Lower leg skin (tissue), 3 donors: ENCODE measurements at regions not wholly inside any gene's neighbourhood (a gene's known extent, or its start where the extent isn't known, plus 50 kb on each side); places are given as distances from the start of the nearest gene placed in this dataset.

ENCODE experiments used
- POLR2A ChIP-seq, 2 donors: fragments of 450-650 bp; IDR thresholded peaks; one replicate each; pipeline ENCODE4 v1.6.1; 2016 to 2017; ENCODE audit warnings: antibody characterized with exemption in 2 of 2, mild to moderate bottlenecking in 1 of 2, moderate library complexity in 1 of 2
- TF ChIP-seq, protein P1 (sequence below), 3 donors: fragments of 450-650 bp; IDR thresholded peaks; one replicate each; pipeline ENCODE4 v1.5.1; 2016; ENCODE audit warnings: antibody characterized with exemption in 3 of 3, mild to moderate bottlenecking in 3 of 3, moderate library complexity in 2 of 3

DNA sequence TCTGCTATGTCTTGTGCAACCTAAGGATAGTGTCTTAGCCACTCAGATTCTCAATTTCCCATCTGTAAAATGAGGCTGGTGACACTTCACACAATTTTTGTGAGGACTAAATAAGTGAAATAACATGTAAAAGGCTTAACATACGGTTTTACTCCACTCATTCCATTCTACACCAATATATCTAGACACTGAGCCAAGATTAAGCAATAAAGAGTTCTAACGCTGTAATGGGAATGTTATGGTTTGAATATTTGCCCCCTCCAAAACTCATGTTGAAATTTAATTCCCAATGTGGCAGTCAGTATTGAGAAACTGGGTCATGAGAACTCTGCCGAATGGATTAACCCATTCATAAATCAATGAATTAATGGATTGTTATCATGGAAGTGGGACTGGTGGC lies 301.0 kb downstream of the HACE1 start:
- TF ChIP-seq POLR2A (IDR thresholded peaks at IDR 0.05) = no peak
- TF ChIP-seq, protein P1, sequence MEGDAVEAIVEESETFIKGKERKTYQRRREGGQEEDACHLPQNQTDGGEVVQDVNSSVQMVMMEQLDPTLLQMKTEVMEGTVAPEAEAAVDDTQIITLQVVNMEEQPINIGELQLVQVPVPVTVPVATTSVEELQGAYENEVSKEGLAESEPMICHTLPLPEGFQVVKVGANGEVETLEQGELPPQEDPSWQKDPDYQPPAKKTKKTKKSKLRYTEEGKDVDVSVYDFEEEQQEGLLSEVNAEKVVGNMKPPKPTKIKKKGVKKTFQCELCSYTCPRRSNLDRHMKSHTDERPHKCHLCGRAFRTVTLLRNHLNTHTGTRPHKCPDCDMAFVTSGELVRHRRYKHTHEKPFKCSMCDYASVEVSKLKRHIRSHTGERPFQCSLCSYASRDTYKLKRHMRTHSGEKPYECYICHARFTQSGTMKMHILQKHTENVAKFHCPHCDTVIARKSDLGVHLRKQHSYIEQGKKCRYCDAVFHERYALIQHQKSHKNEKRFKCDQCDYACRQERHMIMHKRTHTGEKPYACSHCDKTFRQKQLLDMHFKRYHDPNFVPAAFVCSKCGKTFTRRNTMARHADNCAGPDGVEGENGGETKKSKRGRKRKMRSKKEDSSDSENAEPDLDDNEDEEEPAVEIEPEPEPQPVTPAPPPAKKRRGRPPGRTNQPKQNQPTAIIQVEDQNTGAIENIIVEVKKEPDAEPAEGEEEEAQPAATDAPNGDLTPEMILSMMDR (IDR thresholded peaks at IDR 0.05) = no peak
